ENCODE measurements at regions not wholly inside any gene's neighbourhood (a gene's known extent, or its start where the extent isn't known, plus 50 kb on each side); places are given as distances from the start of the nearest gene placed in this dataset.

GRCh38 chr16:74078511-74079231 lies 217.9 kb upstream of the PSMD7 start:
- TF ChIP-seq CTCF (IDR thresholded peaks at IDR 0.05 in 2 of 3, conservative IDR thresholded peaks at IDR 0.05 in 1 of 3; ENCODE audit: borderline replicate concordance in 1 of 3, insufficient read depth in 1 of 3, low read depth in 2 of 3, low read length in 2 of 3) (no peak), MAX (IDR thresholded peaks at IDR 0.05) (no peak), EZH2 (IDR thresholded peaks at IDR 0.05) (no peak)
